Right lobe of liver (tissue), 4 donors: ENCODE measurements at regions not wholly inside any gene's neighbourhood (a gene's known extent, or its start where the extent isn't known, plus 50 kb on each side); places are given as distances from the start of the nearest gene placed in this dataset.

ENCODE experiments used
- POLR2A ChIP-seq: fragments of 450-650 bp; IDR thresholded peaks from one replicate; pipeline ENCODE4 v1.6.1; 2017; ENCODE audit warnings: antibody characterized with exemption, mild to moderate bottlenecking
- TF ChIP-seq, protein P1 (sequence below), 4 donors: fragments of 200-600 bp in 3 of 4; fragments of 450-650 bp in 1 of 4; IDR thresholded peaks; one replicate each; pipeline versions ENCODE4 v1.5.1 to v1.8.0; 2016 to 2022; ENCODE audit warnings: antibody characterized with exemption in 4 of 4, mild to moderate bottlenecking in 2 of 4
- donor health status: DM: no; HTN: no; CAD: no.
- donor health status: DM: no; HTN: no; CAD: no.
- donor health status: DM: no; HTN: yes; CAD: no.

DNA sequence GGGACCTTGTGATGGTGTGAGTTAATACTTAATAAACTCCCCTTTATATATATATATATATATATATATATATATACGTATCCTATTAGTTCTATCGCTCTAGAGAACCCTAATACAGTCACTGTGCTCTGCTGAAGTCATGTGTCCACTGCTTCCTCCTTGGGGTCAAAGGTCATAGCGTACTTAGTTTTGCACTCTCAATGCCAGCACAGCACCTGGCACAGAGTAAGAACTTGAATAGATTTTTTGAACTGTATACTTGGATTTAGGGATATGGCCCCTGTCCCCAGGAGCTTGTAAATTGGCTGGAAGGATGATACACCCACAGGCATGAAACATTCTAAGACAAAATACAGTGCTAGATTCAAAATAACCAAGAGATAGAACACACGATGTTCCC, 58.9 kb upstream of the PLXNA4 start:
- TF ChIP-seq, protein P1, sequence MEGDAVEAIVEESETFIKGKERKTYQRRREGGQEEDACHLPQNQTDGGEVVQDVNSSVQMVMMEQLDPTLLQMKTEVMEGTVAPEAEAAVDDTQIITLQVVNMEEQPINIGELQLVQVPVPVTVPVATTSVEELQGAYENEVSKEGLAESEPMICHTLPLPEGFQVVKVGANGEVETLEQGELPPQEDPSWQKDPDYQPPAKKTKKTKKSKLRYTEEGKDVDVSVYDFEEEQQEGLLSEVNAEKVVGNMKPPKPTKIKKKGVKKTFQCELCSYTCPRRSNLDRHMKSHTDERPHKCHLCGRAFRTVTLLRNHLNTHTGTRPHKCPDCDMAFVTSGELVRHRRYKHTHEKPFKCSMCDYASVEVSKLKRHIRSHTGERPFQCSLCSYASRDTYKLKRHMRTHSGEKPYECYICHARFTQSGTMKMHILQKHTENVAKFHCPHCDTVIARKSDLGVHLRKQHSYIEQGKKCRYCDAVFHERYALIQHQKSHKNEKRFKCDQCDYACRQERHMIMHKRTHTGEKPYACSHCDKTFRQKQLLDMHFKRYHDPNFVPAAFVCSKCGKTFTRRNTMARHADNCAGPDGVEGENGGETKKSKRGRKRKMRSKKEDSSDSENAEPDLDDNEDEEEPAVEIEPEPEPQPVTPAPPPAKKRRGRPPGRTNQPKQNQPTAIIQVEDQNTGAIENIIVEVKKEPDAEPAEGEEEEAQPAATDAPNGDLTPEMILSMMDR (IDR thresholded peaks at IDR 0.05), result no peak
- TF ChIP-seq POLR2A, result no peak
